PC-9 (cell line): ENCODE measurements at regions not wholly inside any gene's neighbourhood (a gene's known extent, or its start where the extent isn't known, plus 50 kb on each side); places are given as distances from the start of the nearest gene placed in this dataset.

ENCODE experiments used
- BruUV-seq: library from RNA; stranded (reverse); fragments of 400-500 nt; replicated peaks from 2 replicates; lab custom pipeline; 2021; lab: Mats Ljungman, UMichigan
- CTCF ChIA-PET: fragments of 300-600 bp; sonication (Branson Sonifier 250); formaldehyde crosslinking; loops from one replicate; lab custom pipeline; 2022; ENCODE audit warnings: antibody characterized with exemption; lab: Charles Lee
- POLR2A ChIA-PET: fragments of 300-600 bp; sonication (Branson Sonifier 250); formaldehyde crosslinking; loops from one replicate; lab custom pipeline; 2022; ENCODE audit warnings: antibody characterized with exemption; ENCODE audit not compliant: unreplicated experiment; lab: Charles Lee
- DNase-seq, 2 experiments: peaks; one replicate each; pipeline versions ENCODE4 v3.0.0 to v3.0.0-alpha.2; 2015 to 2022; ENCODE audit warnings: mixed read lengths in 1 of 2
- H2AFZ ChIP-seq: fragments of 200-600 bp; sonication (generic); 2 replicates; pipeline ENCODE4 v1.8.1; 2017; ENCODE audit warnings: antibody characterized with exemption
- H3F3A ChIP-seq: fragments of 200-600 bp; sonication (generic); 2 replicates; pipeline ENCODE4 v1.8.1; 2017; ENCODE audit warnings: antibody characterized with exemption, mild to moderate bottlenecking, low read depth; ENCODE audit not compliant: insufficient read depth
- H3K27ac ChIP-seq: fragments of 200-600 bp; sonication (generic); 2 replicates; pipeline ENCODE4 v1.6.1; 2016; ENCODE audit warnings: mixed run types
- H3K27me3 ChIP-seq: fragments of 200-600 bp; sonication (generic); 2 replicates; pipeline ENCODE4 v1.6.1; 2016; ENCODE audit warnings: low read depth, mixed run types; ENCODE audit not compliant: insufficient read depth
- H3K36me3 ChIP-seq: fragments of 200-600 bp; sonication (generic); 2 replicates; pipeline ENCODE4 v1.6.1; 2016; ENCODE audit warnings: low read depth, mixed run types
- H3K4me1 ChIP-seq: fragments of 200-600 bp; sonication (generic); replicated peaks from 2 replicates; pipeline ENCODE4 v1.6.1; 2016; ENCODE audit warnings: mixed run types; ENCODE audit not compliant: insufficient read depth
- H3K4me2 ChIP-seq: fragments of 200-600 bp; sonication (generic); 2 replicates; pipeline ENCODE4 v1.6.1; 2017; ENCODE audit warnings: mixed run types
- H3K4me3 ChIP-seq: fragments of 200-600 bp; sonication (generic); 2 replicates; pipeline ENCODE4 v1.6.1; 2016; ENCODE audit warnings: mixed run types
- H3K79me2 ChIP-seq: fragments of 200-600 bp; sonication (generic); 2 replicates; pipeline ENCODE4 v1.6.1; 2017; ENCODE audit warnings: low read depth, mixed run types
- H3K9me2 ChIP-seq: fragments of 200-600 bp; sonication (generic); 2 replicates; pipeline ENCODE4 v1.8.1; 2017; ENCODE audit warnings: mild to moderate bottlenecking; ENCODE audit not compliant: insufficient read depth
- H3K9me3 ChIP-seq: fragments of 200-600 bp; sonication (generic); 2 replicates; pipeline ENCODE4 v1.8.1; 2016; ENCODE audit warnings: low read depth; ENCODE audit not compliant: insufficient read depth
- H4K20me1 ChIP-seq: fragments of 200-600 bp; sonication (generic); 2 replicates; pipeline ENCODE4 v1.8.1; 2017; ENCODE audit not compliant: insufficient read depth
- CTCF ChIP-seq: fragments of 200-600 bp; sonication (generic); conservative IDR thresholded peaks from 2 replicates; pipeline ENCODE4 v1.6.1; 2017; ENCODE audit warnings: mixed run types, antibody characterized with exemption, mild to moderate bottlenecking, moderate library complexity
- EZH2 ChIP-seq: fragments of 200-600 bp; sonication (generic); IDR thresholded peaks from 2 replicates; pipeline ENCODE4 v1.8.0; 2017; ENCODE audit warnings: antibody characterized with exemption, low read depth
- intact Hi-C: fragments of 100-400 bp; cut with micrococcal nuclease; formaldehyde crosslinking; loops from one replicate; pipeline ENCODE4 v1.10.0; 2022; ENCODE audit not compliant: unreplicated experiment

DNA sequence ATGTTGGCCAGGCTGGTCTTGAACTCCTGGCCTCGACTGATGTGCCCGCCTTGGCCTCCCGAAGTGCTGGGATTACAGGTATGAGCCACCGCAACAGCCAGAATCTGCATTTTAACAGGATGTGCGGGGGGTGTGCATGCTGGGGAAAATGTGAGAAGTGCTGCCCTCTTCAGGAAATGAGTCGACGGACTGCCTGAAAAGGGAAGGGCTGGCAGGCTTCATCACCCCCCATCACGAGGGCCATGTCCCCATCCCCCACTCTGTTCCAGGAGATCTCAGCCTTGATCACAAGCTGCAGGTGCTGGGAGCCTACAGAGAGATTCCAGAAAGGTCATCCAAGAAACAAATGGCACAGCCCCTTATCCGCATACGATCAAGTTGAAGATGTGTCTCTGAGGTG, 195.3 kb upstream of the RPL38 start:
- no peak for DNase-seq
- Histone ChIP-seq H3F3A (no peaks in the 10 kb centered on the region), H3K9me2 (no peaks in the 10 kb centered on the region), H4K20me1 (no peaks in the 10 kb centered on the region), H3K4me2 (no peak overlapping the region), H2AFZ (no peak overlapping the region), H3K9me3 (no peaks in the 10 kb centered on the region), H3K4me1 (no peaks in the 10 kb centered on the region), H3K4me3 (no peak overlapping the region), H3K79me2 (no peaks in the 10 kb centered on the region), H3K36me3 (no peaks in the 10 kb centered on the region), H3K27me3 (peaks cover 92% of the 10 kb centered on the region), H3K27ac (no peak overlapping the region)
- intact Hi-C loops: no loop called here
- ChIA-PET CTCF (no interaction called here), POLR2A (no interaction called here)
- BruUV-seq: no TSS peak
- TF ChIP-seq CTCF: no peak
- TF ChIP-seq EZH2: no peak

DNA sequence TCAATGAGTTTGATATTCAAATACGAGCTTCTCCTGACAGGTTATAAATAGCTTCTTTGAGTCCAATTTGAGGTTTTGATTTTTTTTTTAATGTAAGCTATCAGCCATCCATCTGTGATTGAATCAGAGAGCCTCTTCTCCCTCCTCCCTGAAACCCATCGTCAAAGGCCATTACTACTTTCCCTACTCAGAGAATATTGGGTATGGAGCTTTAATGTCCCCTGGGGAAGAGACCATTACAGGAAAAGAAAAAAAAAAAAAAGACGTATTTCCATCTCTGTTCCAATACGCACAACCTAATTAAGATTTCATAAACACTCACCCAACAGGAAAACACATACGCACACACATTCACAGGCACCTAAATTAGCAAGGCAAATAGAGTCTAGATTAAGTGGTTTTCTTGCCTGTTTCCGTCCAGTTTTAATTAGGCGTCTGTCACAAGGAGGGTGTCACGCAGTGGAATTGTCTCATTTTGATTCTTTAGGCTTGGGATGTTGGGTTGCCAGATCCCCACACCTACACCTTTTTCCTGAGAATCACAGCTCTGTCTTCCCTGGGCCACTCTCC, 194.3 kb upstream of the RPL38 start:
- H3F3A ChIP-seq: no peaks in the 10 kb centered on the region
- H3K79me2 ChIP-seq: no peaks in the 10 kb centered on the region
- intact Hi-C loops: no loop called here
- H3K9me2 ChIP-seq: no peaks in the 10 kb centered on the region
- POLR2A ChIA-PET: no interaction called here
- no peak for TF ChIP-seq EZH2
- no peak for TF ChIP-seq CTCF
- CTCF ChIA-PET: interaction anchor here (0.6 kb wide), 3 partner anchors 611 to 1283 kb away, joined by 3 to 4 read pairs (median 3); no protein-coding TSS in a partner anchor
- no peak overlapping the region for H3K4me3 ChIP-seq
- no peak overlapping the region for H2AFZ ChIP-seq
- no peaks in the 10 kb centered on the region for H3K4me1 ChIP-seq
- DNase-seq: no peak
- H3K27ac ChIP-seq: no peak overlapping the region
- no peak overlapping the region for H3K4me2 ChIP-seq
- H3K9me3 ChIP-seq: no peaks in the 10 kb centered on the region
- peaks cover 92% of the 10 kb centered on the region for H3K27me3 ChIP-seq
- H4K20me1 ChIP-seq: no peaks in the 10 kb centered on the region
- no TSS peak for BruUV-seq
- no peaks in the 10 kb centered on the region for H3K36me3 ChIP-seq

DNA sequence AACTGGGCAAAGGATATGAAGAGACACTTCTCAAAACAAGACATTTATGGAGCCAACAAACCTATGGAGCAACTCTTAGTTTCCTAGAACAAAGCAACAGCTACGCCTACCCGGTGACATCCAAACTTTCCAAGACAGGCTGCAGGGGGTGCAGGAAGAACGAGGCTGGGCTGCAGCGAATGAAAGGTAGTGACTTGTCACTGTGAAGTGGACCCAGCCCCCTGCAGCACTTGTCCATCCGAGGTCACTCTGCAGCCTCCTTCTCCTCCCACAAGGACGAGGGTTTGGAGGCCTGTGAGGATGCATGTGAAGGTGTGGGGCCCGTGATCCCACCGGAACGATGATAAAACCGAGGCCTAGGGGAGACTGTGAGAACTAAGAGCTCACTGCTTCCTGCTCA, 192.6 kb upstream of the RPL38 start:
- no peaks in the 10 kb centered on the region for H3K79me2 ChIP-seq
- H3K36me3 ChIP-seq: no peaks in the 10 kb centered on the region
- CTCF ChIA-PET: no interaction called here
- H4K20me1 ChIP-seq: no peaks in the 10 kb centered on the region
- BruUV-seq: no TSS peak
- H2AFZ ChIP-seq: no peak overlapping the region
- H3K4me3 ChIP-seq: no peak overlapping the region
- H3K4me1 ChIP-seq: no peaks in the 10 kb centered on the region
- no peaks in the 10 kb centered on the region for H3K9me3 ChIP-seq
- no peak overlapping the region for H3K4me2 ChIP-seq
- H3K27ac ChIP-seq: no peak overlapping the region
- POLR2A ChIA-PET: no interaction called here
- TF ChIP-seq CTCF (no peak), EZH2 (no peak)
- H3K9me2 ChIP-seq: no peaks in the 10 kb centered on the region
- no peak for DNase-seq
- H3F3A ChIP-seq: no peaks in the 10 kb centered on the region
- intact Hi-C loops: no loop called here
- peaks cover 93% of the 10 kb centered on the region for H3K27me3 ChIP-seq
